Heart left ventricle (tissue), 16 donors: ENCODE measurements at regions not wholly inside any gene's neighbourhood (a gene's known extent, or its start where the extent isn't known, plus 50 kb on each side); places are given as distances from the start of the nearest gene placed in this dataset.
A peak's percentile ranks its signal among the peaks of the same experiment; 100 is the strongest.

Source experiments
- ATAC-seq, 4 donors: fragments of 200-7000 bp; cut with Tn5 transposase; one replicate each; pipeline ENCODE4 v1.9.1; 2020 to 2022; ENCODE audit warnings: moderate library complexity in 4 of 4, mild to moderate bottlenecking in 3 of 4, moderate number of reproducible peaks in 1 of 4
- DNase-seq, 5 donors: peaks; one replicate each; pipeline ENCODE4 v3.0.0-alpha.2; 2020
- H3K27ac ChIP-seq, 12 donors: fragments of 200-600 bp; sonication (generic) in 4 of 12; one replicate each; pipeline versions ENCODE4 v1.5.0 to v1.8.0; 2016 to 2022; ENCODE audit warnings: mild to moderate bottlenecking in 2 of 12
- H3K27me3 ChIP-seq, 9 donors: fragments of 200-600 bp; sonication (generic) in 2 of 9; one replicate each; pipeline versions ENCODE4 v1.5.1 to v1.8.0; 2016 to 2022; ENCODE audit warnings: mild to moderate bottlenecking in 3 of 9
- H3K36me3 ChIP-seq, 9 donors: fragments of 200-600 bp; sonication (generic) in 2 of 9; one replicate each; pipeline versions ENCODE4 v1.5.0 to v1.8.0; 2018 to 2022; ENCODE audit warnings: mild to moderate bottlenecking in 2 of 9
- H3K4me1 ChIP-seq, 12 donors: fragments of 200-600 bp; sonication (generic) in 4 of 12; one replicate each; pipeline versions ENCODE4 v1.5.0 to v1.8.0; 2016 to 2022; ENCODE audit warnings: mild to moderate bottlenecking in 3 of 12
- H3K4me3 ChIP-seq, 12 donors: fragments of 200-600 bp; sonication (generic) in 4 of 12; one replicate each; pipeline versions ENCODE4 v1.5.0 to v1.8.0; 2017 to 2022; ENCODE audit warnings: mild to moderate bottlenecking in 9 of 12, moderate library complexity in 4 of 12
- H3K9me3 ChIP-seq, 12 donors: fragments of 200-600 bp; sonication (generic) in 4 of 12; one replicate each; pipeline versions ENCODE4 v1.5.0 to v1.8.0; 2016 to 2022; ENCODE audit warnings: mild to moderate bottlenecking in 1 of 12
- CTCF ChIP-seq, 12 donors: fragments of 200-600 bp; sonication (generic) in 4 of 12; IDR thresholded peaks; one replicate each; pipeline versions ENCODE4 v1.5.0 to v1.8.0; 2018 to 2022; ENCODE audit warnings: antibody characterized with exemption in 12 of 12, mild to moderate bottlenecking in 5 of 12
- POLR2A ChIP-seq, 2 donors: fragments of 450-650 bp; IDR thresholded peaks; one replicate each; pipeline ENCODE4 v1.6.1; 2017; ENCODE audit warnings: antibody characterized with exemption in 2 of 2, mild to moderate bottlenecking in 2 of 2, moderate library complexity in 2 of 2
- WGBS, 4 donors: extraction: QIAGEN DNeasy Blood & Tissue Kit in 2 of 4; methylation state at CpG; one replicate each; pipeline versions ENCODE4 v1.1.5 to v1.1.7; 2013 to 2018; 5-methylcytosine and 5-hydroxymethylcytosine counted together
- intact Hi-C, 10 donors: fragments of 100-400 bp; cut with DNase I; formaldehyde crosslinking; loops; one replicate each; pipeline versions ENCODE4 v1.11.1 to v1.14.2; 2022
- donor health status: ischemic (EF 13 %, LVEDD 7.1; RV severe dilation, severe dysfunction).
- donor health status: healthy with polysubstance abuse.
- donor health status: DM: no; HTN: yes; CAD: no.
- donor health status: DM: no; HTN: no; CAD: no.
- donor health status: ischemic (EF 25% LVEDD 6.9; RV normal size, moderate dysfunction).
- donor health status: ischemic (EF 25% LVEDD 5.7; RV mildly dilated, moderate dysfunction).
- donor health status: healthy.
- donor health status: DM: yes; HTN: yes; CAD: no.
- donor health status: ischemic (EF 35%, LVEDD 5.7; RV mildly dilated, moderate dysfunction).
- donor health status: nonischemic (EF 11% LVEDD 7.7; RV severe dilation, severe dysfunction).
- donor health status: DM: yes; HTN: yes; CAD: no.
- donor health status: PGD.
- donor health status: ischemic (EF 29% LVEDD 5.4; RV normal size, mild dysfunction).
- donor health status: nonischemic (EF 23%, LVEDD 6.1; RV moderate dilation, normal function).

- ATAC-seq, result peak in 2 of 4 donors; percentile 41 to 65
- Histone ChIP-seq H3K4me3 (peak overlapping the region; percentile 23 to 64 (median 46)), H3K36me3 (no peaks in the 10 kb centered on the region), H3K27me3 (peaks cover 9 to 59% (median 27%) of the 10 kb centered on the region in 9 donors), H3K27ac (peak overlapping the region in 10 of 12 donors; percentile 46 to 81 (median 65)), H3K9me3 (no peaks in the 10 kb centered on the region), H3K4me1 (peaks cover 0 to 33% (median 14%) of the 10 kb centered on the region in 12 donors)
- TF ChIP-seq CTCF (IDR thresholded peaks at IDR 0.05) (no peak), POLR2A (IDR thresholded peaks at IDR 0.05) (no peak)
- 14 to 24% (median 19%) methylated on average over 16 to 17 of the region's 17 CpGs for WGBS, 4 donors
- intact Hi-C loops, result loop anchor here in 1 of 10 donors (10.0 kb wide), 1 partner anchor 88 kb away; the partner anchor contains the start of gene ANO1
- peak in 3 of 5 donors; percentile 39 to 51 (median 50) for DNase-seq
Measured at GRCh38 chr11:69986440-69986787, 91.7 kb upstream of the ANO1 start.

GRCh38 chr11:69986830-69987229 is 91.3 kb upstream of the ANO1 start:
- no peaks in the 10 kb centered on the region for H3K9me3 ChIP-seq
- peaks cover 9 to 59% (median 27%) of the 10 kb centered on the region in 9 donors for H3K27me3 ChIP-seq
- 59 to 69% (median 61%) methylated on average over 9 of the region's 9 CpGs for WGBS, 4 donors
- intact Hi-C loops, result loop anchor here in 1 of 10 donors (10.0 kb wide), 1 partner anchor 88 kb away; the partner anchor contains the start of gene ANO1
- H3K4me1 ChIP-seq, result peaks cover 0 to 33% (median 14%) of the 10 kb centered on the region in 12 donors
- H3K4me3 ChIP-seq, result peak overlapping the region in 7 of 12 donors; percentile 45 to 64 (median 54)
- TF ChIP-seq POLR2A (IDR thresholded peaks at IDR 0.05), result no peak
- no peak for TF ChIP-seq CTCF (IDR thresholded peaks at IDR 0.05)
- DNase-seq (no peak), ATAC-seq (peak in 1 of 4 donors; percentile 23)
- H3K36me3 ChIP-seq, result no peaks in the 10 kb centered on the region
- peak overlapping the region in 9 of 12 donors; percentile 17 to 81 (median 65) for H3K27ac ChIP-seq

GRCh38 chr11:69992026-69992425 is 86.1 kb upstream of the ANO1 start:
- H3K36me3 ChIP-seq, result no peaks in the 10 kb centered on the region
- H3K27ac ChIP-seq, result no peak overlapping the region
- H3K4me1 ChIP-seq, result peaks cover 0 to 9% (median 0%) of the 10 kb centered on the region in 12 donors
- ATAC-seq (no peak), DNase-seq (no peak)
- peaks cover 0 to 17% (median 2%) of the 10 kb centered on the region in 9 donors for H3K27me3 ChIP-seq
- TF ChIP-seq POLR2A (IDR thresholded peaks at IDR 0.05) (no peak), CTCF (IDR thresholded peaks at IDR 0.05) (no peak)
- intact Hi-C loops, result no loop called here
- H3K9me3 ChIP-seq, result peaks cover 0 to 13% (median 0%) of the 10 kb centered on the region in 12 donors
- 88 to 96% (median 90%) methylated on average over 3 of the region's 3 CpGs for WGBS, 4 donors
- H3K4me3 ChIP-seq, result no peak overlapping the region

GRCh38 chr11:69992943-69993694 is 85.0 kb upstream of the ANO1 start:
- no peak for TF ChIP-seq POLR2A (IDR thresholded peaks at IDR 0.05)
- no peak for TF ChIP-seq CTCF (IDR thresholded peaks at IDR 0.05)
- Histone ChIP-seq H3K36me3 (no peaks in the 10 kb centered on the region), H3K4me3 (no peak overlapping the region), H3K27me3 (peaks cover 0 to 12% (median 0%) of the 10 kb centered on the region in 9 donors), H3K27ac (no peak overlapping the region), H3K9me3 (peaks cover 0 to 13% (median 0%) of the 10 kb centered on the region in 12 donors), H3K4me1 (no peaks in the 10 kb centered on the region)
- WGBS, 4 donors, result 86 to 90% (median 87%) methylated on average over 6 of the region's 6 CpGs
- DNase-seq, result no peak
- ATAC-seq, result no peak
- intact Hi-C loops, result no loop called here
